ENCODE measurements at regions not wholly inside any gene's neighbourhood (a gene's known extent, or its start where the extent isn't known, plus 50 kb on each side); places are given as distances from the start of the nearest gene placed in this dataset.
A peak's percentile ranks its signal among the peaks of the same experiment; 100 is the strongest.
"Not testable (repeated sequence)": the region's sequence is repeated elsewhere in the genome, so short reads cannot be mapped to it uniquely, and the experiment has no call there.

- no peak for DNase-seq (ENCODE audit: low read depth)
Observed at GRCh38 chr6:78505178-78505577, 362.2 kb upstream of the IRAK1BP1 start.

GRCh38 chr6:78511009-78511408, 356.3 kb upstream of the IRAK1BP1 start:
- DNase-seq (ENCODE audit: low read depth) = no peak

- DNase-seq (ENCODE audit: low read depth) = no peak
Observed at GRCh38 chr6:78513856-78514255, 353.5 kb upstream of the IRAK1BP1 start.

- no peak for DNase-seq (ENCODE audit: low read depth)
Observed at GRCh38 chr6:78515271-78515670, 352.1 kb upstream of the IRAK1BP1 start.

GRCh38 chr6:78517399-78517798, 350.0 kb upstream of the IRAK1BP1 start:
- no peak for DNase-seq (ENCODE audit: low read depth)

GRCh38 chr6:78523622-78524021, 343.7 kb upstream of the IRAK1BP1 start:
- DNase-seq (ENCODE audit: low read depth) = no peak

- DNase-seq (ENCODE audit: low read depth) = no peak
Observed at GRCh38 chr6:78525976-78526375, 341.4 kb upstream of the IRAK1BP1 start.

- DNase-seq (ENCODE audit: low read depth) = no peak
Observed at GRCh38 chr6:78526432-78526831, 340.9 kb upstream of the IRAK1BP1 start.

- DNase-seq (ENCODE audit: low read depth) = no peak
Observed at GRCh38 chr6:78528926-78529325, 338.4 kb upstream of the IRAK1BP1 start.

GRCh38 chr6:78530208-78530607, 337.1 kb upstream of the IRAK1BP1 start:
- DNase-seq (ENCODE audit: low read depth) = no peak

GRCh38 chr6:78533426-78533825, 333.9 kb upstream of the IRAK1BP1 start:
- no peak for DNase-seq (ENCODE audit: low read depth)

GRCh38 chr6:78533876-78534275, 333.5 kb upstream of the IRAK1BP1 start:
- no peak for DNase-seq (ENCODE audit: low read depth)

GRCh38 chr6:78538002-78538401, 329.3 kb upstream of the IRAK1BP1 start:
- peak; percentile 34 for DNase-seq (ENCODE audit: low read depth)

- DNase-seq (ENCODE audit: low read depth) = not testable (repeated sequence)
Observed at GRCh38 chr6:78547636-78548035, 319.7 kb upstream of the IRAK1BP1 start.

- no peak for DNase-seq (ENCODE audit: low read depth)
Observed at GRCh38 chr6:78551361-78551760, 316.0 kb upstream of the IRAK1BP1 start.

GRCh38 chr6:78552435-78552834, 314.9 kb upstream of the IRAK1BP1 start:
- DNase-seq (ENCODE audit: low read depth) = no peak

- no peak for DNase-seq (ENCODE audit: low read depth)
Observed at GRCh38 chr6:78554341-78554740, 313.0 kb upstream of the IRAK1BP1 start.

GRCh38 chr6:78559056-78559455, 308.3 kb upstream of the IRAK1BP1 start:
- DNase-seq (ENCODE audit: low read depth) = no peak

- no peak for DNase-seq (ENCODE audit: low read depth)
Observed at GRCh38 chr6:78561015-78561414, 306.3 kb upstream of the IRAK1BP1 start.

- no peak for DNase-seq (ENCODE audit: low read depth)
Observed at GRCh38 chr6:78565997-78566396, 301.4 kb upstream of the IRAK1BP1 start.

GRCh38 chr6:78570044-78570443, 297.3 kb upstream of the IRAK1BP1 start:
- DNase-seq (ENCODE audit: low read depth) = no peak

GRCh38 chr6:78577585-78577984, 289.8 kb upstream of the IRAK1BP1 start:
- no peak for DNase-seq (ENCODE audit: low read depth)

GRCh38 chr6:78578430-78578829, 288.9 kb upstream of the IRAK1BP1 start:
- DNase-seq (ENCODE audit: low read depth) = no peak

GRCh38 chr6:78580923-78581322, 286.4 kb upstream of the IRAK1BP1 start:
- no peak for DNase-seq (ENCODE audit: low read depth)

GRCh38 chr6:78583079-78583478, 284.3 kb upstream of the IRAK1BP1 start:
- no peak for DNase-seq (ENCODE audit: low read depth)
